ENCODE measurements at regions not wholly inside any gene's neighbourhood (a gene's known extent, or its start where the extent isn't known, plus 50 kb on each side); places are given as distances from the start of the nearest gene placed in this dataset.

- H3K4me1 ChIP-seq: no peaks in the 10 kb centered on the region
- no peaks in the 10 kb centered on the region for H3K36me3 ChIP-seq
- TF ChIP-seq POLR2A (IDR thresholded peaks at IDR 0.05): no peak
- TF ChIP-seq CTCF (IDR thresholded peaks at IDR 0.05): no peak
- H3K9me3 ChIP-seq: no peaks in the 10 kb centered on the region
- no peak for DNase-seq
- H3K27ac ChIP-seq: no peak overlapping the region
- H3K27me3 ChIP-seq: no peaks in the 10 kb centered on the region
- no peak overlapping the region for H3K4me3 ChIP-seq
Observed at GRCh38 chr11:80048513-80048912, 607.7 kb upstream of the TENM4 start.

DNA sequence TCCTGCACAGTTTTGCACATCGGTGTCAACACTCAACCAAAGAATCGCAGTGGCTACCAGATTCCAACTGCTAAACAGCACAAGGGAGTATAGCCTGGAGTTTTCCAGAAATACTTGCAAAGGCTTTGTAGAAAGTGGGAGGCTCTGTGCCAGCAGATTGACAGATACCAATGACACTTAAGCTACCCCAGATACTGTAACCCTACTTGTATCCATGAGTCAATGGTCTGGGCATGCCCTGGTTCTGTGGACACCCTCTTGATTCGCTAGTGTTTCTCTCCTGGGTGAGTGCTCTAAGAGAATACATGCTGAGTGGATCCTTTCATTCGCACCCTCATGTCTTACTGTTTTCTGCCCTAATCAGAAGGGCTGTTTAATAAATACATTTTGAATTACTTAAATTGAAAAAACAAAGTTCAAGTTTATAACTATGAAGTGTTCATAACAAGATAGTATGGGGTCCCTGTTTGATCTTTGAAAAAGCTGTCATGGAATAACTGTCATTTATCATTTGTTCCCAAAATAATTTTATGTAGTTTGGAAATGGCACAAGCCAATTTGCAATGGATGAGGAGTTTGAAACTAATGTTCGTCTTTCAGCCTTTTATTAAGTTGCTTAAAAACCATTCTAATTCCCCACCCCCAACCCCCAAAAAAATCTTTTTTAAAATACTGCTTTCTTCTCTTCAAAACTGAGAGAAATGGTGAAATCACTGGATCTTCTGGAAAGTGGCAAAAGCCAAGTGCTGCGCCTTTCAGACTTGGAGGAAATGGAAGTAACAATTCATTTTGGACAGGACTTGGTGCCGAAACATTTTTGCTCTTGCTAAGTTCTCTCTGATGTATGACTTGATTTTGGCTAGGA, 600.5 kb upstream of the TENM4 start:
- H3K4me1 ChIP-seq: no peaks in the 10 kb centered on the region
- DNase-seq: no peak
- no peak overlapping the region for H3K27ac ChIP-seq
- no peaks in the 10 kb centered on the region for H3K36me3 ChIP-seq
- no peaks in the 10 kb centered on the region for H3K27me3 ChIP-seq
- H3K9me3 ChIP-seq: no peaks in the 10 kb centered on the region
- TF ChIP-seq CTCF (IDR thresholded peaks at IDR 0.05): no peak
- no peak for TF ChIP-seq POLR2A (IDR thresholded peaks at IDR 0.05)
- H3K4me3 ChIP-seq: no peak overlapping the region

DNA sequence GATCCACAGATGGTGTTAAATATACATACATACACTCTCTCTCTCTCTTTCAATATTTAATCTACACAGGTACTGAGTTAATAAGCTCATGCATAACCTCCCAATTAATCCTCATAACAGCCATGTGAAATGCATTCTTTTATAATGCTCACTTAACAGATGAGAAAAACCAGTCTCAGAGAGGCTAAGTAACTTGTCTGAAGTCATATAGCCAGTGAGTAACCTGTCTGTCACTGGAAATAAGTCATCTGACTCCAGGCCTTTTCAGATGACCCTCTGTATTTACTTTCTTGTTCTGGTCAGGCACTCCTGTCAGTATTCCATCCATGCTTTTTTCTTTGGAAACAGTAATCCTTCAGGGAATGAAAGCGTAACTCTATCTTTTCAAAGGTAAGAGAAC, 594.0 kb upstream of the TENM4 start:
- H3K27me3 ChIP-seq: no peaks in the 10 kb centered on the region
- no peaks in the 10 kb centered on the region for H3K9me3 ChIP-seq
- no peak overlapping the region for H3K27ac ChIP-seq
- no peaks in the 10 kb centered on the region for H3K36me3 ChIP-seq
- H3K4me3 ChIP-seq: no peak overlapping the region
- TF ChIP-seq CTCF (IDR thresholded peaks at IDR 0.05) (no peak), POLR2A (IDR thresholded peaks at IDR 0.05) (no peak)
- no peak for DNase-seq
- H3K4me1 ChIP-seq: no peaks in the 10 kb centered on the region

GRCh38 chr11:80031014-80031600, 590.3 kb upstream of the TENM4 start:
- no peak overlapping the region for H3K27ac ChIP-seq
- no peaks in the 10 kb centered on the region for H3K9me3 ChIP-seq
- no peaks in the 10 kb centered on the region for H3K4me1 ChIP-seq
- no peaks in the 10 kb centered on the region for H3K36me3 ChIP-seq
- H3K4me3 ChIP-seq: no peak overlapping the region
- TF ChIP-seq CTCF (IDR thresholded peaks at IDR 0.05): no peak
- TF ChIP-seq POLR2A (IDR thresholded peaks at IDR 0.05): no peak
- no peaks in the 10 kb centered on the region for H3K27me3 ChIP-seq
- DNase-seq: no peak

GRCh38 chr11:80028998-80029397, 588.2 kb upstream of the TENM4 start:
- Histone ChIP-seq H3K27ac (no peak overlapping the region), H3K36me3 (no peaks in the 10 kb centered on the region), H3K9me3 (no peaks in the 10 kb centered on the region), H3K27me3 (no peaks in the 10 kb centered on the region), H3K4me1 (no peaks in the 10 kb centered on the region), H3K4me3 (no peak overlapping the region)
- TF ChIP-seq CTCF (IDR thresholded peaks at IDR 0.05): no peak
- TF ChIP-seq POLR2A (IDR thresholded peaks at IDR 0.05): no peak
- no peak for DNase-seq

All from Peyer's patch (tissue), 4 donors.